HL-60 (cell line): ENCODE measurements at regions not wholly inside any gene's neighbourhood (a gene's known extent, or its start where the extent isn't known, plus 50 kb on each side); places are given as distances from the start of the nearest gene placed in this dataset.

ENCODE experiments used
- CTCF ChIP-seq: IDR thresholded peaks from one replicate; pipeline ENCODE4 v1.5.1; 2011; ENCODE audit warnings: low read length, control low read depth, inconsistent platforms; ENCODE audit not compliant: insufficient read depth
- POLR2AphosphoS5 ChIP-seq: IDR thresholded peaks from 2 replicates; pipeline ENCODE4 v1.6.1; 2012; ENCODE audit warnings: low read depth
- SPI1 ChIP-seq: IDR thresholded peaks from 2 replicates; pipeline ENCODE4 v1.6.1; 2012; ENCODE audit warnings: low read depth, mild to moderate bottlenecking, borderline replicate concordance

- TF ChIP-seq CTCF, result no peak
- no peak for TF ChIP-seq POLR2AphosphoS5
- no peak for TF ChIP-seq SPI1
These were observed 701.3 kb downstream of the TNS3 start for GRCh38 chr7:46880508-46881196.
